ENCODE measurements at regions not wholly inside any gene's neighbourhood (a gene's known extent, or its start where the extent isn't known, plus 50 kb on each side); places are given as distances from the start of the nearest gene placed in this dataset.

GRCh38 chr10:109451879-109452278 lies 471.4 kb downstream of the XPNPEP1 start:
- in situ Hi-C loops (cut with HindIII; ENCODE audit: low pct_ligation_motif_present, low pct_unique_long_range_greater_than_20kb, low sequenced_read_pairs), result no loop called here
- no peak for DNase-seq

DNA sequence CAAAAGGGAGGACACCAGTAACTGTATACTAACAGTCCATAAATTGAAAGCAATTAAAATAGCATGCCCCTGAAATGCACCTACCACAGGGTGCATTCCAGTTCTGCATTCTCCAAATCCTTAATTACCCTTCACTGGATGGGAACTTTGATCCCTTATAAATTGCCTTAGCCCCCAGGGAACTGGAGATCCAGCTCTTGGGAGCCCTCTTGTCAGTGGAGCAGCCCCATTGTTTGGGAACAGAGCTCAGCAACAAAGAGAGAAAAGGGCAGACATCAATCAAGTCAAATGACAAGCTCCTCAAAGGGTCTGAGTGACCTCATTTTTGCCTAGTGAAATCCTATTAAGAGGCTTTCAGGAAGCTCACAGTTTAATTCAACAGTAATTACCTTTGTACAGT lies 472.6 kb downstream of the XPNPEP1 start:
- no peak for DNase-seq

GRCh38 chr10:109433434-109433833 lies 489.9 kb downstream of the XPNPEP1 start:
- no peak for DNase-seq
- in situ Hi-C loops (cut with HindIII; ENCODE audit: low pct_ligation_motif_present, low pct_unique_long_range_greater_than_20kb, low sequenced_read_pairs), result no loop called here

More for the DNA sequence above, 472.6 kb downstream of the XPNPEP1 start:
- in situ Hi-C loops (cut with HindIII; ENCODE audit: low pct_ligation_motif_present, low pct_unique_long_range_greater_than_20kb, low sequenced_read_pairs), result no loop called here

DNA sequence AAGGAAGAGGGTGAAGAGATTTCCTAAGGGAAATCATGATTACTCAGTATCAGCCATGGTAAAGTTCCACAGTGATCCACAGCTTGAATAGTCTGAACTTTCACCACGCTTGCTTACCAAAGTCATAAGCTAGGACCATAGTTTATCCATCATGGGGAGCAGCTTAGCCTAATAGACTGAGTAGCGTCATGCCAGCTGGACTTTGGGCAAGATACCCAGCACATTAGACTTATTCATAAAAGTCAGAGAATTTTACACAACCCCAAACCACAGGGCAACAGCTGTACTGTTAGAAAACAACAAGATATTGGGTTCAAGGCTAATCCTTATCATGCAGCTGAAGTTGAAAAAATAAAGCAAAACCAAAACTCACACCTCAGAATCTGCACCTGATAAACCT lies 491.0 kb downstream of the XPNPEP1 start:
- DNase-seq, result no peak
- in situ Hi-C loops (cut with HindIII; ENCODE audit: low pct_ligation_motif_present, low pct_unique_long_range_greater_than_20kb, low sequenced_read_pairs), result no loop called here

GRCh38 chr10:109430799-109431198 lies 492.5 kb downstream of the XPNPEP1 start:
- in situ Hi-C loops (cut with HindIII; ENCODE audit: low pct_ligation_motif_present, low pct_unique_long_range_greater_than_20kb, low sequenced_read_pairs), result no loop called here
- DNase-seq, result no peak

DNA sequence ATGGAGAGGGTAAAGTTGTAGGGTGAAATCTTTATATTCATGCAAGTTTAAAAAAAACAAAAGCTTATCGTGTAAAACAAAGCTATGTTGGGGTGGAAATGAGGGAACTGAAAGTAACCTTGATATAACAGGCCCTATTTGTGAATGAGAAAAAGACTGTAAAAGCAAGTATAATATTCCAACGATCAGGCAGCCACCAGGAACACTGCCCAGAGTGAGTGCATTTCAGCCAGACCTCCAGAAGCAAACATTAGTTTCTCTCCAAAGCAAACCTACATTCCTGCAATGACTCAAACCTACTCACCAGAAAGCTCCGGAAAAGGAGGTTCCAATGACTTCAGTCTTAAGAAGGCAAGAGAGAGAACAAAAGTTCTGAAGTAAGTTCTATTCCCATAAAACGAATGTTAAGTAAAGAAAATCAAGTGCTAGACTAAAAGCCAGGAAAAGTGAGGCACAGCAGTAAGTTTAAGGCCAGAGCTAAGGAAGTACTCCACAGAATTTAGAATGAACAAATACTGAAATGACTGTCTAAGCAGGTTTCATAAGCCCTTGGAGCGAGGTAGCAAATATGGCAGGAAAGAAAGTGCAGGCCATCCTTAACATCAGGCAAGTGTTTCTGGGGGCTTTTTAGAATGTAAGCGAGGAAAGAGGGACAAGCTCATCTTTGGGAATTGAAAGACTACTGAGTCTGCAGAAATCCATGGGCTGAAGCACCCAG lies 493.1 kb downstream of the XPNPEP1 start:
- in situ Hi-C loops (cut with HindIII; ENCODE audit: low pct_ligation_motif_present, low pct_unique_long_range_greater_than_20kb, low sequenced_read_pairs), result no loop called here
- DNase-seq, result peak; percentile 2

DNA sequence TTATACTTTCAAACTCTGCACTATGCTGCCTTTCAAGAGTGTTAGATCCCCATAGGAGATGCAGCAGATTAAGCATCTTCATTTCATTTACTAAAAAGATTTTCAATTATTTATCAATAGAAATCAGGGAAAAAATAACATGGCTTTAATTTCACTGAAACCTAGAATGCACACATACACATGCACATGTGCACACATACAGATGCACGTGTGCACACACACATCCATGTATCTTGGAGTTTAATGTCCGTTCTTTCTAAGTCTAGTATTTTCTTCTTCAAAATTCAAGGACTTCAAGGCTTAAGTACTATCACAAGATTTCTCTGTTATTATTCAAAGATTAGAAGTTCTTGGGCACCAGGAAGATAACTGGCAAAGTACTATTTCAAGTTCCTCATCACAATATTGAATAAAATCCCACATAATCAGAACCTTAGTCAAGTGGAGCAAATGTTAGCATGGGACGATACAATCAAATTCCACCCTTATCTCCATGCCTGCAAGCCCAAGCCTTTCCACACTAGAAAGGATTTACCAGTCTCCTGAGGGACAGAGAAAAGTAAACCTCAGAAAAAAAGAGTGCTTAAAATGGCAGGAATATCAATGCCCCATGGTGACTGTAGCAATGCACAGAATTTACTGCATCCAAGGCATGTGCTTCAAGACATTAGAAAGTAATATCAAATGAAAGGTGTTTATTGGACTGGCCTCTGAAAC lies 494.4 kb downstream of the XPNPEP1 start:
- in situ Hi-C loops (cut with HindIII; ENCODE audit: low pct_ligation_motif_present, low pct_unique_long_range_greater_than_20kb, low sequenced_read_pairs), result no loop called here
- DNase-seq, result no peak

DNA sequence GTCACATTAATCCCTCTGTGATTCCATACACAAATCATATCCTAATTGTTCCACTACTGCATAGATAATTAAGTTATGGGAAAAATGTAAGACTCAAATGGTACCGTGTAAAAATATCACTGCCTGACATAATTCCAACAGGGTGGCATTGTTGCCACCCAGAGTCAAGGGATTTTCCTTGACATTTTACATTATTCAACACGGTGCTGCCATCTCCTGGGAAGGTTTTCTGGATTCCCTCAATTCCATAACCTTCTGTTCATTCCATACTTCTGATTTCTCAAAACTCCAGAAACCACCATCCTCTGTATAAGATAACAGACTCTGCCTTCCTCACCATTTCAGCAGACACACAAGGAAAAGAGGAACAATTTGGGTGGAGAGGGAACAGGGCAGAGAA lies 495.9 kb downstream of the XPNPEP1 start:
- in situ Hi-C loops (cut with HindIII; ENCODE audit: low pct_ligation_motif_present, low pct_unique_long_range_greater_than_20kb, low sequenced_read_pairs), result no loop called here
- DNase-seq, result peak; percentile 15

- no peak for DNase-seq
- in situ Hi-C loops (cut with HindIII; ENCODE audit: low pct_ligation_motif_present, low pct_unique_long_range_greater_than_20kb, low sequenced_read_pairs), result no loop called here
These were observed 496.3 kb downstream of the XPNPEP1 start for GRCh38 chr10:109426987-109427386.

- in situ Hi-C loops (cut with HindIII; ENCODE audit: low pct_ligation_motif_present, low pct_unique_long_range_greater_than_20kb, low sequenced_read_pairs), result no loop called here
- no peak for DNase-seq
These were observed 504.5 kb downstream of the XPNPEP1 start for GRCh38 chr10:109418795-109419194.

- in situ Hi-C loops (cut with HindIII; ENCODE audit: low pct_ligation_motif_present, low pct_unique_long_range_greater_than_20kb, low sequenced_read_pairs), result no loop called here
- no peak for DNase-seq
These were observed 505.5 kb downstream of the XPNPEP1 start for GRCh38 chr10:109417803-109418202.

DNA sequence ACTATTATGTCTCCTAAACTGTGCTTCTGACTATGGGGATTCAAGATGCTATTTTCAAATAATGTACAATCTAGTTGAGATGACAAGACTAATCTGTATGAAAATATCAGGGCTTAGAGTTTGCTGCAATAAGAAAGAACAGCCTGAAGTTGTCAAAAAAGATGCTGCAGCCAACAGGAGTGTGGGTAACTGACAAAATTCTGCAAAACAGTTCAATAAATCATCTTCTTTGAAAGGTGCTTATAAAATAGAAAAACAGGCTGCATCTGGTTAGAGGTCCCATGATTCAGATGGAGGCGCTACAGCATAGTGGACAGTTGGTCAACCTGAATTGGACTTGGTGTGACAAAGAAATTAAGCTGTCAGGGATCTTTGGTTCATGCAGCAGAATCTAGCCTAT lies 511.0 kb downstream of the XPNPEP1 start:
- no peak for DNase-seq
- in situ Hi-C loops (cut with HindIII; ENCODE audit: low pct_ligation_motif_present, low pct_unique_long_range_greater_than_20kb, low sequenced_read_pairs), result no loop called here

GRCh38 chr10:109411917-109412316 lies 511.4 kb downstream of the XPNPEP1 start:
- no peak for DNase-seq
- in situ Hi-C loops (cut with HindIII; ENCODE audit: low pct_ligation_motif_present, low pct_unique_long_range_greater_than_20kb, low sequenced_read_pairs), result no loop called here

- in situ Hi-C loops (cut with HindIII; ENCODE audit: low pct_ligation_motif_present, low pct_unique_long_range_greater_than_20kb, low sequenced_read_pairs), result no loop called here
- no peak for DNase-seq
These were observed 518.0 kb downstream of the XPNPEP1 start for GRCh38 chr10:109405338-109405737.

DNA sequence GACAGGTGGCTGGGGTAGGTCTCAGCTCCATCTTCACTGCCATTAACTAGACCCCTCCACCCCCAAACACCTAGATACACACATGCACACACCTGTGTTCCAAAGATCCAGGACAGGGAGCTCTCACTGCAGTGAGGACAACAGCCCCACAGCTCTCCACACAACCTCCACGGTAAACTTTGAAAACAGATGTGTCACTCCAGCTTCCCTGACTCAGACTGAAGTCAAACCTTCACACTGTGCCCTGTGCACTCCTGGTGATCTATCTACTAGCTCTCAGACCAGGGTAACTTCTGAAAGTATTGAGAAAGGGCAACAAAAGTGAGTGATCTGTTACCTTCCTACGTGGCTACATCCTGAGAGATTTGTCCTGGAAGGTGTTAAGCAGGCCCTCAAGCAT lies 519.8 kb downstream of the XPNPEP1 start:
- no peak for DNase-seq
- in situ Hi-C loops (cut with HindIII; ENCODE audit: low pct_ligation_motif_present, low pct_unique_long_range_greater_than_20kb, low sequenced_read_pairs), result no loop called here

- no peak for DNase-seq
- in situ Hi-C loops (cut with HindIII; ENCODE audit: low pct_ligation_motif_present, low pct_unique_long_range_greater_than_20kb, low sequenced_read_pairs), result no loop called here
These were observed 529.9 kb downstream of the XPNPEP1 start for GRCh38 chr10:109393425-109393824.

- in situ Hi-C loops (cut with HindIII; ENCODE audit: low pct_ligation_motif_present, low pct_unique_long_range_greater_than_20kb, low sequenced_read_pairs), result no loop called here
These were observed 536.4 kb downstream of the XPNPEP1 start for GRCh38 chr10:109386921-109387320.

DNA sequence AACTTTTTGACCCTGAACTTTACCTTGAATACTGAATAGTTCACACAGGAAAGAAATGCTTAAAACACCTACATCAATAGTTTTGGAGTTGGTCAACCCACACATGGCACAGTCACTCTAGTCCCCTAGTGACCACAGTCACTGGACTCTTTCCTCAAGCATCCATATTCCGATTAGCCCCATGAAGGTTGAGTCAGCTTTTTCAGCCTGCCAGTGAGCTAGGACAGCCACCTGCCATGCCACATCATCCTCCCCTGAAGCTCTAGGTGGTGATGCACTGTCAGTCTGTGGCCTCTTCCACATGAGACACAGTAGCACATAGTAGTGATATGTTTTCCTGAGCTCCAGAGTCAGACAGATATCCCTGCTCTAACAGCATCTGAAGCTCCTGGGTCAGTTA lies 537.2 kb downstream of the XPNPEP1 start:
- in situ Hi-C loops (cut with HindIII; ENCODE audit: low pct_ligation_motif_present, low pct_unique_long_range_greater_than_20kb, low sequenced_read_pairs), result no loop called here
- DNase-seq, result no peak

More at GRCh38 chr10:109386921-109387320, 536.4 kb downstream of the XPNPEP1 start:
- no peak for DNase-seq

DNA sequence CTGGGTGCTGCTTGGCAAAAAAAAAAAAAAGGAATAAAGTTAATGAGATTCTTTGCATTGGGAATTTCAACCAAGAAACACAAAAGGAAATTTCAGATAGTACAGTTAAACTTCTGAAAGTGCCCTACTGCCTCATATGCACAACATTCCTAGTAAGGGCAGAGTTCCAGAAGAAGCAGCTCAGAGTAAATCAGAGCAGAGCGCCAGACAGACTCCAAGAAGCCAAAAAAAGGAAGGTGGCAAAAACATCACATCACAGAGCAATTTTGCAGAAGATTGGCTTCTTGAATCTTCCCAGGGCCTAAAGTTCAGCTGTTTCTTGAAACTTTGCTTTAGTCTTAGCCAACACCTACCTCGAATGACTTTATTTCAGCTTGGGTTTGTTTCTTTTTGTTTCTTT lies 544.1 kb downstream of the XPNPEP1 start:
- in situ Hi-C loops (cut with HindIII; ENCODE audit: low pct_ligation_motif_present, low pct_unique_long_range_greater_than_20kb, low sequenced_read_pairs), result no loop called here
- DNase-seq, result no peak

- no peak for DNase-seq
- in situ Hi-C loops (cut with HindIII; ENCODE audit: low pct_ligation_motif_present, low pct_unique_long_range_greater_than_20kb, low sequenced_read_pairs), result no loop called here
These were observed 549.1 kb downstream of the XPNPEP1 start for GRCh38 chr10:109374215-109374614.
